ENCODE measurements at regions not wholly inside any gene's neighbourhood (a gene's known extent, or its start where the extent isn't known, plus 50 kb on each side); places are given as distances from the start of the nearest gene placed in this dataset.

GRCh38 chr15:58269455-58270414, 131.6 kb downstream of the AQP9 start:
- peaks cover 6 to 14% (median 13%) of the 10 kb centered on the region in 7 donors for H3K4me1 Mint-ChIP-seq
- Histone ChIP-seq H3K27ac (ENCODE audit: low read depth, low read length) (no peak overlapping the region), H3K27me3 (ENCODE audit: control insufficient read depth in 2 of 2, insufficient read depth in 2 of 2, low read length in 2 of 2) (no peaks in the 10 kb centered on the region), H3K4me1 (ENCODE audit: control insufficient read depth in 2 of 2, insufficient read depth in 2 of 2, low read length in 2 of 2) (peaks cover 0 to 5% of the 10 kb centered on the region in 2 donors), H3K4me3 (ENCODE audit: low read length) (no peak overlapping the region), H3K36me3 (ENCODE audit: control insufficient read depth in 2 of 3, insufficient read depth in 3 of 3, low read length in 3 of 3) (no peaks in the 10 kb centered on the region), H3K9me3 (ENCODE audit: control insufficient read depth in 2 of 3, low read length in 3 of 3) (no peaks in the 10 kb centered on the region)
- H3K4me3 Mint-ChIP-seq, result no peak overlapping the region
- POLR2A ChIA-PET, result no interaction called here
- CTCF ChIA-PET, result interaction anchor here (0.7 to 1.5 kb wide), 5 partner anchors 16 to 1222 kb away, joined by 3 to 4 read pairs (median 4); partner anchors contain the start of gene MINDY2
- H3K36me3 Mint-ChIP-seq, result peaks cover 0 to 8% (median 5%) of the 10 kb centered on the region in 5 donors
- peak overlapping the region in 5 of 9 donors; percentile 10 to 78 (median 52) for H3K27ac Mint-ChIP-seq
- peak; percentile 81 for ATAC-seq
- H3K27me3 Mint-ChIP-seq, result peaks cover 0 to 6% (median 0%) of the 10 kb centered on the region in 5 donors
- peaks cover 0 to 14% (median 4%) of the 10 kb centered on the region in 11 donors for H3K9me3 Mint-ChIP-seq
- intact Hi-C loops (cut with micrococcal nuclease), result loop anchor here (1.0 to 10.0 kb wide), 6 partner anchors 145 to 1224 kb away; partner anchors contain the start of gene ADAM10 (in 2 of the 2)
- peak in 7 of 9 donors; percentile 13 to 56 (median 37) for DNase-seq

DNA sequence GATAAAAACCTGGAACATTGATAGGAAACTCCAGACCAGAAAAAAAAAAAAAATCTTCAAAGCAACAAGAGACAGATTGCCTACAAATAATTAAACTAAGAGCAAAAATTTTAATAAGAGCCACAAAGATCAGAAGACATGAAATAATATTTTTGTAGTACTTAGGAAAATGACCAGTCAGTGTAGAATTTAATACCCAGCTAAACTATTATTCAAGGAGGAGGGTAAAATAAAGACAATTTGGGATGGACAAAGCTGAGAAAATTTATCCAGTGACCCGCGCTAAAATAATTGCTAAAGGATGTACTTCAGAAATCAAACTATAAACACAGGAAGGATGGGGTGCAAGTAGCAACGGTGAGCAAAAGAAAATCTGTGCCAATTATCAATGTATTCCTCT, 133.2 kb downstream of the AQP9 start:
- Mint-ChIP-seq H3K4me1 (peaks cover 6 to 14% (median 12%) of the 10 kb centered on the region in 7 donors), H3K27ac (peak overlapping the region in 1 of 9 donors; percentile 3), H3K9me3 (peaks cover 0 to 14% (median 4%) of the 10 kb centered on the region in 11 donors), H3K4me3 (no peak overlapping the region), H3K36me3 (peaks cover 0 to 8% (median 5%) of the 10 kb centered on the region in 5 donors), H3K27me3 (no peaks in the 10 kb centered on the region)
- no peak for DNase-seq
- Histone ChIP-seq H3K36me3 (ENCODE audit: control insufficient read depth in 2 of 3, insufficient read depth in 3 of 3, low read length in 3 of 3) (no peaks in the 10 kb centered on the region), H3K4me1 (ENCODE audit: control insufficient read depth in 2 of 2, insufficient read depth in 2 of 2, low read length in 2 of 2) (peaks cover 0 to 5% of the 10 kb centered on the region in 2 donors), H3K4me3 (ENCODE audit: low read length) (no peak overlapping the region), H3K27ac (ENCODE audit: low read depth, low read length) (no peak overlapping the region), H3K27me3 (ENCODE audit: control insufficient read depth in 2 of 2, insufficient read depth in 2 of 2, low read length in 2 of 2) (no peaks in the 10 kb centered on the region), H3K9me3 (ENCODE audit: control insufficient read depth in 2 of 3, low read length in 3 of 3) (no peaks in the 10 kb centered on the region)
- CTCF ChIA-PET, result interaction anchor here (0.7 kb wide), 1 partner anchor 564 kb away, joined by 7 read pairs; no protein-coding TSS in a partner anchor
- ATAC-seq, result no peak
- POLR2A ChIA-PET, result no interaction called here
- intact Hi-C loops (cut with micrococcal nuclease), result loop anchor here (2.0 to 10.0 kb wide), 4 partner anchors 143 to 489 kb away; partner anchors contain the start of gene ADAM10 (in 2 of the 2)

DNA sequence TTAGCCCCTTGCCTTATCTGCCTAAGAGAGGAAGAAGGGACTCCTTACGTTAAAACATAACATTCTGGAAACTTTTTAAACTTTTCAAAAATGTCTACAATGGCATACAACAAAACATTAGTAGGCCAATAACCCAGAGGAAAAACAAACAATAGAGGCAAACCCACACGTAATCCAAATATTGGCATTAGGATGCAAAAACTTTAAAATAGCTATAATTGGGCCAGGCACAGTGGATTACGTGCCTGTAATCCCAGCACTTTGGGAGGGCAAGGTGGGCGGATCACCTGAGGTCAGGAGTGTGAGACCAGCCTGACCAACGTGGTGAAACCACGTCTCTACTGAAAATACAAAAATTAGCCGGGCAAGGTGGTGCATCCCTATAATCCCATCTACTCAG, 134.9 kb downstream of the AQP9 start:
- intact Hi-C loops (cut with micrococcal nuclease), result loop anchor here (5.0 to 10.0 kb wide), 3 partner anchors 142 to 474 kb away; partner anchors contain the start of gene ADAM10 (in 2 of the 2)
- Mint-ChIP-seq H3K27ac (no peak overlapping the region), H3K36me3 (peaks cover 0 to 8% (median 5%) of the 10 kb centered on the region in 5 donors), H3K9me3 (peaks cover 0 to 14% (median 4%) of the 10 kb centered on the region in 11 donors), H3K4me1 (peaks cover 6 to 14% (median 12%) of the 10 kb centered on the region in 7 donors), H3K27me3 (no peaks in the 10 kb centered on the region), H3K4me3 (no peak overlapping the region)
- ATAC-seq, result no peak
- Histone ChIP-seq H3K9me3 (ENCODE audit: control insufficient read depth in 2 of 3, low read length in 3 of 3) (no peaks in the 10 kb centered on the region), H3K4me1 (ENCODE audit: control insufficient read depth in 2 of 2, insufficient read depth in 2 of 2, low read length in 2 of 2) (peaks cover 0 to 5% of the 10 kb centered on the region in 2 donors), H3K4me3 (ENCODE audit: low read length) (no peak overlapping the region), H3K36me3 (ENCODE audit: control insufficient read depth in 2 of 3, insufficient read depth in 3 of 3, low read length in 3 of 3) (no peaks in the 10 kb centered on the region), H3K27ac (ENCODE audit: low read depth, low read length) (no peak overlapping the region), H3K27me3 (ENCODE audit: control insufficient read depth in 2 of 2, insufficient read depth in 2 of 2, low read length in 2 of 2) (no peaks in the 10 kb centered on the region)
- no peak for DNase-seq
- ChIA-PET CTCF (interaction anchor here (0.7 kb wide), 1 partner anchor 214 kb away, joined by 3 read pairs; no protein-coding TSS in a partner anchor), POLR2A (no interaction called here)

GRCh38 chr15:58274885-58275284, 136.7 kb downstream of the AQP9 start:
- H3K36me3 Mint-ChIP-seq, result peaks cover 0 to 8% (median 5%) of the 10 kb centered on the region in 5 donors
- peaks cover 0 to 13% (median 0%) of the 10 kb centered on the region in 5 donors for H3K27me3 Mint-ChIP-seq
- intact Hi-C loops (cut with micrococcal nuclease), result loop anchor here (5.0 to 10.0 kb wide), 3 partner anchors 140 to 472 kb away; partner anchors contain the start of gene ADAM10 (in 2 of the 2)
- ChIA-PET CTCF (interaction anchor here (0.8 kb wide), 1 partner anchor 484 kb away, joined by 3 read pairs; no protein-coding TSS in a partner anchor), POLR2A (interaction anchor here (0.6 kb wide), 1 partner anchor 83 kb away, joined by 3 read pairs; no protein-coding TSS in a partner anchor)
- no peak for ATAC-seq
- DNase-seq, result no peak
- no peak overlapping the region for H3K4me3 Mint-ChIP-seq
- Histone ChIP-seq H3K9me3 (ENCODE audit: control insufficient read depth in 2 of 3, low read length in 3 of 3) (no peaks in the 10 kb centered on the region), H3K27ac (ENCODE audit: low read depth, low read length) (no peak overlapping the region), H3K4me3 (ENCODE audit: low read length) (no peak overlapping the region), H3K27me3 (ENCODE audit: control insufficient read depth in 2 of 2, insufficient read depth in 2 of 2, low read length in 2 of 2) (no peaks in the 10 kb centered on the region), H3K4me1 (ENCODE audit: control insufficient read depth in 2 of 2, insufficient read depth in 2 of 2, low read length in 2 of 2) (peaks cover 0 to under 1% of the 10 kb centered on the region in 2 donors), H3K36me3 (ENCODE audit: control insufficient read depth in 2 of 3, insufficient read depth in 3 of 3, low read length in 3 of 3) (no peaks in the 10 kb centered on the region)
- peaks cover 0 to 14% (median 4%) of the 10 kb centered on the region in 11 donors for H3K9me3 Mint-ChIP-seq
- no peak overlapping the region for H3K27ac Mint-ChIP-seq
- H3K4me1 Mint-ChIP-seq, result peaks cover 0 to 8% (median 6%) of the 10 kb centered on the region in 7 donors

GRCh38 chr15:58275785-58276184, 137.6 kb downstream of the AQP9 start:
- ATAC-seq, result no peak
- H3K27ac Mint-ChIP-seq, result peak overlapping the region in 1 of 9 donors; percentile 11

DNA sequence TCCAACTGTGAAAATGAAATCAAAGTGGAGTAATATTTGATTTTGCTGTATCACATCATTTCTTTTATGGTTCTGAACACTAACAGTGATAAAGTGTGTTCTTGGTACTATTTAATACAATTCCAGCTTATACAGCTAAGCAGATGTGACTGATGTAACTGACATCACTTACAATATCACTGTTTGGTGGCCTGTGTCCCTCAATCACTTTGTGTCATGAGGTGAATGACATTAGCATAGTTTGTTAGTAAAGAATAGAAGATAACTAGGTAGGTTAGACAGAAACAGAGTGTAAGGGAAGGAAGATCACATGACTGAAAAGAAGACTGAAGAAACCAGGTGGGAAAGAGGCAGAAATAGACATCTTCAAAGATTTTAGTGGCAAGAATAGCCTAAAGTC, 138.7 kb downstream of the AQP9 start:
- H3K27ac Mint-ChIP-seq, result no peak overlapping the region
- ChIA-PET POLR2A (no interaction called here), CTCF (no interaction called here)
- no peak overlapping the region for H3K4me3 Mint-ChIP-seq
- DNase-seq (no peak), ATAC-seq (no peak)
- H3K9me3 Mint-ChIP-seq, result no peaks in the 10 kb centered on the region
- Histone ChIP-seq H3K9me3 (ENCODE audit: control insufficient read depth in 2 of 3, low read length in 3 of 3) (no peaks in the 10 kb centered on the region), H3K27ac (ENCODE audit: low read depth, low read length) (no peak overlapping the region), H3K27me3 (ENCODE audit: control insufficient read depth in 2 of 2, insufficient read depth in 2 of 2, low read length in 2 of 2) (no peaks in the 10 kb centered on the region), H3K36me3 (ENCODE audit: control insufficient read depth in 2 of 3, insufficient read depth in 3 of 3, low read length in 3 of 3) (no peaks in the 10 kb centered on the region), H3K4me1 (ENCODE audit: control insufficient read depth in 2 of 2, insufficient read depth in 2 of 2, low read length in 2 of 2) (no peaks in the 10 kb centered on the region), H3K4me3 (ENCODE audit: low read length) (no peak overlapping the region)
- no peaks in the 10 kb centered on the region for H3K4me1 Mint-ChIP-seq
- peaks cover 0 to 21% (median 0%) of the 10 kb centered on the region in 5 donors for H3K27me3 Mint-ChIP-seq
- H3K36me3 Mint-ChIP-seq, result no peaks in the 10 kb centered on the region
- intact Hi-C loops (cut with micrococcal nuclease), result loop anchor here in 1 of 2 donors (10.0 kb wide), 2 partner anchors 138 to 348 kb away; no protein-coding TSS in a partner anchor

More at GRCh38 chr15:58275785-58276184, 137.6 kb downstream of the AQP9 start:
- Histone ChIP-seq H3K36me3 (ENCODE audit: control insufficient read depth in 2 of 3, insufficient read depth in 3 of 3, low read length in 3 of 3) (no peaks in the 10 kb centered on the region), H3K27me3 (ENCODE audit: control insufficient read depth in 2 of 2, insufficient read depth in 2 of 2, low read length in 2 of 2) (no peaks in the 10 kb centered on the region), H3K27ac (ENCODE audit: low read depth, low read length) (no peak overlapping the region), H3K9me3 (ENCODE audit: control insufficient read depth in 2 of 3, low read length in 3 of 3) (no peaks in the 10 kb centered on the region), H3K4me3 (ENCODE audit: low read length) (no peak overlapping the region), H3K4me1 (ENCODE audit: control insufficient read depth in 2 of 2, insufficient read depth in 2 of 2, low read length in 2 of 2) (no peaks in the 10 kb centered on the region)
- Mint-ChIP-seq H3K4me3 (no peak overlapping the region), H3K27me3 (peaks cover 0 to 18% (median 0%) of the 10 kb centered on the region in 5 donors), H3K4me1 (no peaks in the 10 kb centered on the region), H3K9me3 (peaks cover 0 to 11% (median 4%) of the 10 kb centered on the region in 11 donors), H3K36me3 (peaks cover 0 to 8% (median 5%) of the 10 kb centered on the region in 5 donors)
- ChIA-PET CTCF (no interaction called here), POLR2A (no interaction called here)
- intact Hi-C loops (cut with micrococcal nuclease), result loop anchor here in 1 of 2 donors (10.0 kb wide), 2 partner anchors 139 to 349 kb away; no protein-coding TSS in a partner anchor
- DNase-seq, result no peak

All from naive thymus-derived CD4-positive, alpha-beta T cell (primary cell).